ENCODE measurements at regions not wholly inside any gene's neighbourhood (a gene's known extent, or its start where the extent isn't known, plus 50 kb on each side); places are given as distances from the start of the nearest gene placed in this dataset.

GRCh38 chr2:64234150-64234549 is 89.9 kb upstream of the PELI1 start:
- intact Hi-C loops (cut with DNase I; ENCODE audit: low total_unique reads): no loop called here
- Histone ChIP-seq H3K9me3 (no peaks in the 10 kb centered on the region), H3K27ac (no peak overlapping the region), H3K36me3 (no peaks in the 10 kb centered on the region), H3K4me3 (no peak overlapping the region), H3K27me3 (no peaks in the 10 kb centered on the region), H3K4me1 (peaks cover 0 to 14% (median 1%) of the 10 kb centered on the region in 4 donors)
- DNase-seq: no peak
- TF ChIP-seq CTCF (IDR thresholded peaks at IDR 0.05): no peak

- no peaks in the 10 kb centered on the region for H3K9me3 ChIP-seq
- DNase-seq: no peak
- intact Hi-C loops (cut with DNase I; ENCODE audit: low total_unique reads): no loop called here
- no peak overlapping the region for H3K4me3 ChIP-seq
- H3K27ac ChIP-seq: no peak overlapping the region
- peaks cover 0 to 14% (median 1%) of the 10 kb centered on the region in 4 donors for H3K4me1 ChIP-seq
- no peaks in the 10 kb centered on the region for H3K36me3 ChIP-seq
- no peaks in the 10 kb centered on the region for H3K27me3 ChIP-seq
- TF ChIP-seq CTCF (IDR thresholded peaks at IDR 0.05): no peak
Observed at GRCh38 chr2:64234785-64235184, 90.6 kb upstream of the PELI1 start.

GRCh38 chr2:64237266-64237665 is 93.0 kb upstream of the PELI1 start:
- Histone ChIP-seq H3K4me3 (no peak overlapping the region), H3K36me3 (no peaks in the 10 kb centered on the region), H3K27ac (no peak overlapping the region), H3K4me1 (peaks cover 0 to 14% (median 1%) of the 10 kb centered on the region in 4 donors), H3K27me3 (no peaks in the 10 kb centered on the region), H3K9me3 (no peaks in the 10 kb centered on the region)
- no peak for TF ChIP-seq CTCF (IDR thresholded peaks at IDR 0.05)
- intact Hi-C loops (cut with DNase I; ENCODE audit: low total_unique reads): no loop called here
- no peak for DNase-seq

GRCh38 chr2:64238799-64239198 is 94.6 kb upstream of the PELI1 start:
- H3K4me3 ChIP-seq: no peak overlapping the region
- intact Hi-C loops (cut with DNase I; ENCODE audit: low total_unique reads): no loop called here
- no peak overlapping the region for H3K27ac ChIP-seq
- H3K36me3 ChIP-seq: no peaks in the 10 kb centered on the region
- TF ChIP-seq CTCF (IDR thresholded peaks at IDR 0.05): no peak
- DNase-seq: no peak
- peaks cover 0 to 7% (median 1%) of the 10 kb centered on the region in 4 donors for H3K4me1 ChIP-seq
- H3K27me3 ChIP-seq: no peaks in the 10 kb centered on the region
- no peaks in the 10 kb centered on the region for H3K9me3 ChIP-seq

GRCh38 chr2:64243081-64244036 is 99.1 kb upstream of the PELI1 start:
- no peak for DNase-seq
- Histone ChIP-seq H3K4me1 (peaks cover 0 to 12% (median 5%) of the 10 kb centered on the region in 4 donors), H3K9me3 (no peaks in the 10 kb centered on the region), H3K27me3 (no peaks in the 10 kb centered on the region), H3K4me3 (no peak overlapping the region), H3K36me3 (no peaks in the 10 kb centered on the region), H3K27ac (no peak overlapping the region)
- no peak for TF ChIP-seq CTCF (IDR thresholded peaks at IDR 0.05)
- intact Hi-C loops (cut with DNase I; ENCODE audit: low total_unique reads): no loop called here
